HG03521 (cell line): ENCODE measurements at regions not wholly inside any gene's neighbourhood (a gene's known extent, or its start where the extent isn't known, plus 50 kb on each side); places are given as distances from the start of the nearest gene placed in this dataset.
"Not testable (repeated sequence)": the region's sequence is repeated elsewhere in the genome, so short reads cannot be mapped to it uniquely, and the experiment has no call there.

Source experiments
- ATAC-seq: cut with Tn5 transposase; IDR thresholded peaks from one replicate; pipeline ENCODE4 v1.9.1; 2021; ENCODE audit warnings: mild to moderate bottlenecking, moderate library complexity; ENCODE audit not compliant: unreplicated experiment

DNA sequence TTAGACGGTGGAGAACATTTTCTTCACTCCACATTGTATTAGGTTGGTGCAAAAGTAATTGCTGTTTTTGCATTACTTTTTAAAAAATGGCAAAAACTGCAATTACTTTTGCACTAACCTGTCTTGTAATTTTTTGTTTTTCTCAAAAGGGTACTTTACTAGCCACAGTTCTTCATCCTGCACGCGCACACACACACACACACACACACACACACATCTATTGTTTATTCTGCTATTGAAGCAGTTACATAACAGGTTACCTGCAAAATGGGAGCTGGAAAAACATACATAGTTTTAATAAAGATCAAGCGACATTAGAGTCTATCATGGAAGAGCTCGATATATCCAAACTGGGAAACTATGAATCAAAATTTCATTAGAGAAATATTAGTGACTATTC, 235.2 kb downstream of the SIM1 start:
- no peak for ATAC-seq

DNA sequence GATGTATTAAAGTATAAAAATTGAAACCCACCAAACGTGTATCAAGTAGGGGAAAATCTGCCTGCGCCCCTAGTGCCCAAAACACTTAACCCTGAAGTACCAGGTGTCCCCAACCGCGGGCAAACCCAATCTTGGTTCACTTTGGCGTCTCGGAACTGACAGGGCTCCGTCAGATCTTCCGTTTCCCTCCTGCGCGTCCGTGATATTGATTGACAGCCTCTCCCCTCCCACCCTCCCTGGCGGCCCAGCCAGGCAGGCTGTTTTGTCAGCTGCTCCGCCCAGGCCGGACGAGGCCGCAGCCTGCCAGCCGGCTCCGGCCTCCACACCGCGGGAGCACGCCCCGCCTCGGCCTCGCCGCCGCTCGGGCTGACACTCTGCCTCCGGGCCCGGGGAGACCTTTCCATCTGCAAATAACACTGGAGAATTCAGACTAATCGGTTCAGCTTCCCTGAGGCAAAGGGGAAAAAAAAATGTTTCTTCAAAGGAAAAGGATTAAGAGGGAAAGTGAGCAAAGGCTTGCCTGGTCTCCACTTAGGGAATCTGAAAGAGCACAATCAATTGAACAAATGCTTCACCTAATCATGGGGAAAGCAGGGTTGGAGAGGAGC, 234.9 kb upstream of the MCHR2 start:
- peak; percentile 100 for ATAC-seq

DNA sequence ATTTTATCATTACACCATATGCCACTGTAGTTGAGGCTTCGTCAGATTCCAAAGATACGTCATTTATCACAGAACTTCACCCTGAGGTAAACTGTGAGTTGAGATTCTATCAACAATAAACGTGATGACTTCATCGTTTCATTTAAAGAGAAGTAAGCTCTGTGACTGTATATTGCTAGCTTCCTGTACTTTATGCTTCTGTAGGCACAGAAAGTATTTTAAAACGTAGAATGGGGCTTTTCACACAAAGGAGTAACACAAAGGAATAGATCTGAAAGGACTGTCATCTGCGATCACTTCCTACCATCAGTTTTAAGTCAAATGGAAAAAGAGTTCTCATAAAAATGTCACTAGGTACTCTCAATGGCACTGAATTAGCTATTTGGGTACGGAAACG, 234.4 kb upstream of the MCHR2 start:
- peak; percentile 2 for ATAC-seq

DNA sequence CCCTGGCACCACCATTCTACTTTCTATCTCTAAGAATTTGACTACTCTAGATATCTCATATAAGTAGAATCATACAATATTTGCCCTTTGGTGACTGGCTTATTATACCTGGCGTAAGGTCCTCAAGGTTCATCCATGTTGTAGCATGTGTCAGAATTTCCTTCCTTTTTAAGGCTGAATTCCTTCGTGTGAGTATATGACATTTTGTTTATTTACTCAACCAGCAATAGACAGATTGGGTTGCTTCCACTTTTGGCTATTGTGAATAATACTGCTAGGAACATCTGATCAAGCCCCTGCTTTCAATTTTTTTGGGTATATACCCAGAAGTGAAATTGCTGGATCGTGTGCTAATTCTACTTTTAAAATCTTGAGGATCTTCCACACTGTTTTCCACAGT, 232.8 kb upstream of the MCHR2 start:
- ATAC-seq: no peak

DNA sequence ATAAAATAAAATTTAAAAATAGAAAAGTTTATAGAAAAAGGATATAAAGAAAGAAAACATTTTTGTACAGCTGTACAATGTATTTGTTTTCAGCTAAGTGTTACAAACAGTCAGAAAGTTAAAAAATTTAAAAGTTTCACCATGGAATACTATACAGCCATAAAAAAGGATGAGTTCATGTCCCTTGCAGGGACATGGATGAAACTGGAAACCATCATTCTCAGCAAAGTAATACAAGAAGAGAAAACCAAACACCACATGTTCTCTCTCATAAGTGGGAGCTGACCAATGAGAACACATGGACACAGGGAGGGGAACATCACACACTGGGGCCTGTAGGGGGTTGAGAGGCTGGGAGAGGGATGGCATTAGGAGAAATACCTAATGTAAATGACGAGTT, 229.9 kb upstream of the MCHR2 start:
- not testable (repeated sequence) for ATAC-seq

DNA sequence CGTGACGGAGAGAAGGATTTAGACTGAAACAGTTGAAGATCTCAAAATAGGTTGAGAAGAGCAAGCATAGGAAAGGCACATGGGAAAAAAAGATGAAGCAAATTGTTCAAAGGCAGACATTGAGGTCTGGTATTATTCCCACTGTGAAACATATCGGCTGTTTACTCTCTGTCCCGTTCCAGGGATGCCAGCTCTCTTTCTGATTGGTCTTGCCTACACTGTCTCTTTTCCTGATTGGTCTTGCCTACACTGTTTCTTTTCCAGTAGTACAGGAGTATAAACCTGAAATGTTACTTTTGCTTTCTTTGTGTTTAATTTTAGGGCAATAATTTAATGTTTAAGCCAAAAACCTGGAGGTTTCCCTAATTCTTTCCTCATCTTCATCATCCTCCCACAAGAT, 226.5 kb upstream of the MCHR2 start:
- no peak for ATAC-seq

DNA sequence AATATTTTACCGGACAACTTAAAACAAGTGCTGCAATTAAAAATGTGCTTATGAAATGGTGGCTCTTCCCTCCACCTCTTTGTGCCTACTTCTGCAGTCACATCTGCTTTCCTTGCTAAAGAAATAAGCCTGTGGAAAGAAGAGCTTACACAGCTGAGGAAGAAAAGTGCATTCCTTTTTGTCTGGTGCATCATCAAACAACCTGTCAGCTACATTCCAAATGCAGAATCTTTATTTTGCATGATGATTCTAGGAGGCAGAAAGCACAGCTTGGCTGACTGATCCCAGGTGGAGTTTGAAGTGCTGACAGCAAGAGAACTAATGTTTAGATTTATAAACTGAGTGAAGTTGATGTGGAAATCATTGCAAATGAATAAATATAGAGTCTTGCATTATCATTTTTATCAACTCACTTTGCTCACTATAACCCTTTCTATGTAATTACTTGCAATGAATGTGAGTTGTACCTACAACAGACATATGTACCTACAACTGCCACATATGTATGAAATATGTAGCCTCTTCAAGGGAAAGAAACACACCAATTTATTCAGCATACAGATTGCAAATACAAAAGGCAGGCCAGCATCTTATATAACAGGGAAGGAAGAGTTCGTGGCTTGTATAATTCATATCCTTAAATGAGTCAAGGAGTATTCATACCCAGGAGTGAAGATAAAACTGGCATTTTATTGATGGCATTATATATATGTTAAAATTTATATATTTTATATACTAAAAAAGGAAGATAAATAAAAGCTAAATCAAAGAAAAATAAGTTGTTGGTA, 223.4 kb upstream of the MCHR2 start:
- ATAC-seq: no peak

DNA sequence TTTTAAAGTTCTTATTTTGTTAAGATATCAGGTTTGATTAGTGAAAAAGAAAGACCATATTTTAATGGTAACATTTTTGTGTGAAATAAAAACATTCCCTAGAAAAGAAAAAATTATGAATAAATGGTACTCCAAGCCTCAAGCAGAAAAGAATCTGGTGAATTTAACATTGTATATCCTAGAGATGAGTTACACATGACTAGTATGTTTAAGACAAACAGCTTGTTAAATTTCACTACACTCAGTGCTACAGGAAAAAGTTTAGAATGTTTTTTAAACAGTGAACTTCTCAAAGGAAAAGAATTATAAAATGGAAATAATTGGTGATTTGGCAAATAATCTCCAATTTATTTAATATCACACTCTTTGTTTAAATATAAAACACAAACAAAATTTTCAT, 222.7 kb upstream of the MCHR2 start:
- no peak for ATAC-seq

DNA sequence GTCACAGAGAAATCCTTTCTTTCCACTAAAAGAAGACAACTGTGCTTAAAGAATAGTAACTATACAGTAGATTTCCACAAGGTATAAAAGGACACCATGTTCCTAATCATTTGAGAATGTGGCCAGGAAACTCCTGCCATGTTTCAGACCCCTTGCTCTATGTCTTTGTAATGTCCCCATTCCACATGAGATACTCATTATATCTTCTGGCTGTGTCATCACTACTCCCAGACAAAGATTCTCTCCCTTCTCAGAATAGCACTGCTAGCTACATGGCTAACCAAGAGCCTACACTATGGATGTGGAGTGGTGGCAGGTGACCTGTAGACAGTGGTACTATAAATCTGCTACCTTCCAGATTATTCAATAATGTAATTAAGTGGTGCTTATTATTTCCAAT, 218.1 kb upstream of the MCHR2 start:
- no peak for ATAC-seq

DNA sequence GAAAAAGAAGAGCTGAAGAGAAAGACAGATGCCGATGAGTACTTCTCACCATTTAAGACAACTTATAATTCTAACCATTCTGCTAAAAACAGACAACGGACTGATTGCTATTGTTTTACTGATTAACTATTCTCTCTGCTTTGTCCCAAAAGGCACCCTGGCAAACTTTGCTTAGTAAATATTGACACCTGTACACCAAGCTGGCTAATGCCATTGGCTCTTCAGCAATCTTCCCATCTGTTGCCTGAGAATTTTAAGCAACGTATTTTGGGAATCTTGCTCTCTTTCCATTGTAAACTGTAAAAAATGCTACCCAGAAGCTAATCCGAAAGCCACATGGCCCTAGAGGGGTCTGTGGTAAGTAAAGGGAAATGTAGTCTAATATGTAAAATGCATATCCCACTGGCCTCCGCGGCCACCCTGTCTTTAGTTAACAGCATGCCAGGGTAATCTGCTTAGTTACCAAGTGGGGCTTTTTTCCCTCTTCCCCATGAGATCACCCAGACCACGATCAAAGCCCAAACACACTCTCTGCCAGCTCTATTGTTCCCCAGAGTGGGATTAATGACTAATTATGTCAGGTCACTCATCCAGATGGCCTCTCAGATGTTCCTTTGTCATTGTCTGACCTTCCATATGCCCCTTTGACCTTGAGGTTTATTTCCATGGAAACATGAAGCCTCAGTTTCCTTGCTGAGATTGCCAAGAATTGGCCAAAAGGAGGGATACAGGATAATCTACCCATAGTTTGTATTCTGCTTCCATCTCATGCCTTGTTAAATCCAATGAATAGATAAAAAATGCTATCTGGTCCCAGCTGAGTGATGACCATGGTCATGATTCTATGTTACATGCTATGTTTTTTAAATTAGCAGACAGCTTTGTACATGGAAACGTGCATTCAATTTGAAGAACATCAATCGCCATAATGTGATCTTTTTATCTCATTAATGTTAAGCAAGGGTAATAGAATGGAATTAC, 216.4 kb upstream of the MCHR2 start:
- no peak for ATAC-seq

DNA sequence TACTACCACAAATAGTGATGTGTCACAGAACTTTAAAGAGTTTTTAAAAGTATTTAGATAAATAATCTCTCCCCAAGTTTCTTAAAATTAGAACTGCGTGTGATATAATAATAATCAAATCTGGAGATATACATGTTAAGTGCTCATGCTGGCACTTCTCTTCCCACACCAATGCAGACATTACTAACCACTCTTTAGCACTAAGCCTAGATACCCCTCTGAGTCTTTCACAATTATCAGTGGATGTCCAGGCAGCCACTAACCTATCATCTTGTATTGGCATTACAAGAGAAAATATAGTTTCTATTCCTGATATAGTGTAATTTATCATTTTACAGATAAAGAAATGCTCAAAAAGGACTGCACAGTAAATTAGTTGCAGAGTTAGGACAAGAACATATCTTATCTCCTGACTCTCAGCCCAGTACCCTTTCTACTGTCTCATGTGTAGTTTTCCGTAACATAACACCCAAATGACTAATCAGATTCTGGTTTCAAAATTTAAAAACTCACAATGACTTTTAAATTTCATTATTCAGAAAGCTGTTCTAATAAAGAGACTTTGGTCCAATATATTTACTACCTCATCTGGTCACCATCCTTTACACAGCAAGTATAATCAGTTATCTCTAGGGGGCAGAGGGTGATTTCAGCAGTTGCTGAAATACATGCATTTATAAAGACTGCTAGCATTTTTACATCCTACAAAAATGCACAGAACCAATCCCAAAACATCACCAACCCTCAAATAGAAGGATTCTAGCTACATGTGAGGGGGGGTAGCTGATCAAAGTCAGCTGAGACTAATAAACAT, 215.5 kb upstream of the MCHR2 start:
- ATAC-seq: no peak

DNA sequence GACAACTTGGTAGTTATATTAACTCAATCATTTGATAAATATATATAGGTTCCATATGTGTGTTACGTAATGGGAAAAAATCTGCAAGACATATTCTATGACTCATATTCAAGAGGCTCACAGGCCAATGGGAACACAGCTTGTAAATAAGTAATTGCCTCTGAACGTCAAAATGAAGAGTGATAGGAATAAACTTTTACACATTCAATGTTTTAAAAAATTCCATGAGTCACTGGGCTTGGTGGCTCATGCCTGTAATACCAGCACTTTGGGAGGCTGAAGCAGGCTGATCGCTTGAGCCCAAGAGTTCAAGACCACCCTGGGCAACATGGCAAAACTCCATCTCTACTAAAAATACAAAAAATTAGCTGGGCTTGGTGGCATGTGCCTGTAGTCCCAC, 209.4 kb upstream of the MCHR2 start:
- ATAC-seq: no peak

DNA sequence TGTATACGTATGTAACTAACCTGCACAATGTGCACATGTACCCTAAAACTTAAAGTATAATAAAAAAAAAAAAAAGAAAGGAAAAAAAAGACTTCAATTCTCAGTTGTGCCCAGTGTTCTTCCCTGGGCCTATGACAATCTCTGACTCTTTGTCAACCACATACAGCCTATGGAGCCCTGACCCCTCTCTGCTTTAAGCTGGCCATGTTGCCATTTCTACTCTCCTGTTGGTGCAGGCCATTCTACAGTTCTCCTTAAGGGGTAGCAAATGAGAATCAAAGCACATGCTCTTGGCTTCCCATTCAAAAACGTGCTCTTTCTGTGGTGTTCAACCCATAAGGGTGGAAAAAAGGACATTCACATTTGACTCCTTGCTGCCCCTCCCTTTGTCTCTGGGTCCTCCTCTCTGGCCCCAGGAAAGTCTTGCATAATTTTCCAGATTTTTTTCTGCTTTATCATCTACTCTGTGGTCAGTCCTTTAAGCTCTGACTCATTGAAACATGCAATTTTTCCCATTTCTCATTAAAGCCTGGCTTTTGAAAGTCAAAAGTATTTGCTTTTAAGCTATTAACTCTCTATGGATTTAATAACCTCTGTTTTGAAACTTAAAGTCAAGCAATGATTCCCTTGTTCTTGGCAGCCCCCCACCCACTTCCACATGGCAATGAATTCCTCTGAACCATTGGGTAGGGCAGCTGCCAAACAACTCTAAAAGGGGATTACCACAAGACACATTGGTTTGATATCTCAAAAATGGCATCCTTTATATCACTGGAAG, 208.6 kb upstream of the MCHR2 start:
- ATAC-seq: no peak

DNA sequence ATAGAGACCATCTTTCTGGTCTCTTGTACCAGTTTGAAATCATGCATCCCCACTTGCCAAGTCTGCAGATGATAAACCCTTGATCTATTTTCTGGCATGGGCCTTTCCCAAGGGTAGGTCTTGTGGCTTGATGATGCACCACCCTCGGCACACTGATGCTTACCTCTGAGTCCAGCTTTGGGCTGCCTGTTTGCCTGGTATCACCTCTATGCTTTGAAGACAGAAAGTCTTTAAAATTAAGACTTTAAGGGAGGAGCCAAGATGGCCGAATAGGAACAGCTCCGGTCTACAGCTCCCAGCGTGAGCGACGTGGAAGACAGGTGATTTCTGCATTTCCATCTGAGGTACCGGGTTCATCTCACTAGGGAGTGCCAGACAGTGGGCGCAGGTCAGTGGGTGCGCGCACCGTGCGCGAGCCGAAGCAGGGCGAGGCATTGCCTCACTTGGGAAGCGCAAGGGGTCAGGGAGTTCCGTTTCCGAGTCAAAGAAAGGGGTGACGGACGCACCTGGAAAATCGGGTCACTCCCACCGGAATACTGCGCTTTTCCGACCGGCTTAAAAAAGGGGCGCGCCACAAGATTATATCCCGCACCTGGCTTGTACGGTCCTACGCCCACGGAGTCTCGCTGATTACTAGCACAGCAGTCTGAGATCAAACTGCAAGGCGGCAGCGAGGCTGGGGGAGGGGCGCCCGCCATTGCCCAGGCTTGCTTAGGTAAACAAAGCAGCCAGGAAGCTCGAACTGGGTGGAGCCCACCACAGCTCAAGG, 202.4 kb upstream of the MCHR2 start:
- not testable (repeated sequence) for ATAC-seq

DNA sequence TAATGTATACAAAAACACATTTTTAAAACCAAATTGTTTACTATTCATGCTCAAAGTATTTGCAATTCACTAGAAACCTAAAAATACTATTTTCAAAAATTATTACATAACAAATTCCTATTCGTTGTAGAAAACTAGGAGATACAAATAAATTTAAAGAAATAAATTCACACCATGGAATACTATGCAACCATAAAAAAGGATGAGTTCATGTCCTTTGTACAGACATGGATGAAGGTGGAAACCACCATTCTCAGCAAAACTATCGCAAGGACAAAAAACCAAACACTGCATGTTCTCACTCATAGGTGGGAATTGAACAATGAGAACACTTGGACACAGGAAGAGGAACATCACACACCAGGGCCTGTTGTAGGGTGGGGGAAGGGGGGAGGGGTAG, 201.2 kb upstream of the MCHR2 start:
- not testable (repeated sequence) for ATAC-seq

DNA sequence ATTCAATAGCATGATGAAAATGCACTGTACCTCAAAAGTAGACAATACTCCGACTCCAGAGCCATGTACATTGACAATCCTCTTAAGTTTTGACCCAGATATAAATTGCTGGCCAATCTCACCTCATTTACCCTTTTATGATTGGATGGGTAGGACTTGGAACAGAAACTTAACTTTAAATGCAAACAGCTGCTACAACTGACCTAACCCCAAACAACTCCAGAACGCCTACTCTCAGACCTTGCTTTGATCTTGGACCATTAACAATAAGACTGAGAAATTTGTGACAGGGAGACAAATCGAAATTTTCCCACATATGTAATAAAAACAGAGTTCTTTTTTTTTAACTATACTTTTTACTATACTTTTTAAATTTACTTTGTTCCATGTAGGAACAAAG, 200.5 kb upstream of the MCHR2 start:
- ATAC-seq: no peak

DNA sequence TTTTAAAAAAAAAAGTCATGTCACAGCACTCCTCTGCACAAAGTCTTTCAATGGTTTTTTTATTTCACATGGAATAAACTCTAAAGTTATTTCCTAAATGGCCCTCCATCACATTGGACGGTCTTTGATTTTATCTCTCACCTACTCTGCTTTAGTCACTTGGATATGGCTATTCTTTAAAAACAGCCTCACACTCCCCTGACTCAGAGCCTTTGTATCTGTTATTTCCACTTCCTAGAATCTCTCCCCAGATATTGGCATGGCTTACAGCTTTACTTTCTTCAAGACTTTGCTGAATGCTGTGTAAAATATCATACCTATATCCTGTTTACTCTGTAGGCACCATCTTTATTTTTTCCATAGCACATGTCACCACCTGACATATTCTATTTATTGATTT, 194.7 kb upstream of the MCHR2 start:
- ATAC-seq: no peak

DNA sequence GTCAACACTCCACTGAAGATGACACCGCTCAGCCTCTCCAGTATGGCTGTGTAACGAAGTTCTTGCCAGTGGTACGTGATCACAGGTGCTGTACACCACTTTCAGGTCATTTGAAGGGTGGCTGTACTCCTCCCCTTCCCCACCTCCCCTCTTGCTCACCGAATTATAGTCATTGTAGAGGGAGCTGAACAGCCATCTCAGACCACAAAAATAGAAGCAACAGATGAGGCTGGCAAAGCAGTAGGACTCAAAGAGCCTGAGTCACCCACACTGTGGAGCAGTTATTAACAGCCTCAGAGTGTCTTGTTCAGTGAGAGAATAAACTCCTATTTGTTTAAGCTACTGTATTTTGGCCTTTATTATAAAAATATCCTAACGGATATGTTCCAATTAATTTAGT, 192.5 kb upstream of the MCHR2 start:
- no peak for ATAC-seq

DNA sequence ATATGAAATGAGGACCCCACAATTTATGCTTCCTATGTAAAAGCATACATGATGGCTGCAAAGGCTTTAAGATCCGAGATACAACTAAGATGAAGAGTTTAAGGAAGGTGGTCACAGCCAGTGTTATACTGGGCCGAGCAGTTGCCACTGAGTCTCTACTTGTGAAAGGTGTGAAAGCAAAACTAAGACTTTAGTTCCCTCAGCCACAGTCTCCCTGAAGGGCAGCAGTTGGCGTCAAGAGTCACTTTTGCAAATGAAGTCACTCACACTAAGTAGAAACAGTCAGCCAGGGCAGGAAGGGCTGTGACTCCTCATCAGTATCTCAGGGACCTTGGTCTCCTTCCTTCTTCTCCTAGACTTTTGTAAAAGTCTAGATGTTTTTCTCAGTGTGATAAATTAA, 191.6 kb upstream of the MCHR2 start:
- ATAC-seq: peak; percentile 59
